NCI-H446 (cell line): ENCODE measurements at regions not wholly inside any gene's neighbourhood (a gene's known extent, or its start where the extent isn't known, plus 50 kb on each side); places are given as distances from the start of the nearest gene placed in this dataset.
"Not testable (repeated sequence)": the region's sequence is repeated elsewhere in the genome, so short reads cannot be mapped to it uniquely, and the experiment has no call there.

Experiments used
- DNase-seq, 2 experiments: peaks; one replicate each; lab custom pipeline; 2025; lab: John Stamatoyannopoulos, UW

- not testable (repeated sequence) for DNase-seq
These were observed 822.1 kb downstream of the KCNMA1 start for GRCh38 chr10:76815505-76815904.

- DNase-seq = no peak
These were observed 826.2 kb downstream of the KCNMA1 start for GRCh38 chr10:76811430-76811829.

- DNase-seq = no peak
These were observed 849.2 kb downstream of the KCNMA1 start for GRCh38 chr10:76788452-76788811.

GRCh38 chr10:76787746-76788451 is 849.7 kb downstream of the KCNMA1 start:
- DNase-seq = no peak

GRCh38 chr10:76786504-76787072 is 851.0 kb downstream of the KCNMA1 start:
- no peak for DNase-seq

- no peak for DNase-seq
These were observed 853.5 kb downstream of the KCNMA1 start for GRCh38 chr10:76784076-76784475.

- no peak for DNase-seq
These were observed 857.8 kb downstream of the KCNMA1 start for GRCh38 chr10:76779796-76780301.

- no peak for DNase-seq
These were observed 858.5 kb downstream of the KCNMA1 start for GRCh38 chr10:76778914-76779795.

GRCh38 chr10:76774987-76775603 is 862.5 kb downstream of the KCNMA1 start:
- DNase-seq = no peak

- no peak for DNase-seq
These were observed 868.0 kb downstream of the KCNMA1 start for GRCh38 chr10:76769582-76769981.

GRCh38 chr10:76769161-76769560 is 868.4 kb downstream of the KCNMA1 start:
- no peak for DNase-seq

- no peak for DNase-seq
These were observed 870.9 kb downstream of the KCNMA1 start for GRCh38 chr10:76766682-76767081.

- not testable (repeated sequence) for DNase-seq
These were observed 872.7 kb downstream of the KCNMA1 start for GRCh38 chr10:76764921-76765320.

- no peak for DNase-seq
These were observed 873.4 kb downstream of the KCNMA1 start for GRCh38 chr10:76764177-76764576.

GRCh38 chr10:76763376-76763775 is 874.2 kb downstream of the KCNMA1 start:
- no peak for DNase-seq

- no peak for DNase-seq
These were observed 877.9 kb downstream of the KCNMA1 start for GRCh38 chr10:76759681-76760080.

GRCh38 chr10:76743169-76743568 is 894.4 kb downstream of the KCNMA1 start:
- no peak for DNase-seq

GRCh38 chr10:76740514-76740913 is 897.1 kb downstream of the KCNMA1 start:
- no peak for DNase-seq

GRCh38 chr10:76738991-76739390 is 898.6 kb downstream of the KCNMA1 start:
- peak in 1 of 2 experiments; percentile 9 for DNase-seq

GRCh38 chr10:76736815-76737618 is 900.6 kb downstream of the KCNMA1 start:
- DNase-seq = no peak

GRCh38 chr10:76736392-76736791 is 901.2 kb downstream of the KCNMA1 start:
- no peak for DNase-seq
